ENCODE measurements at regions not wholly inside any gene's neighbourhood (a gene's known extent, or its start where the extent isn't known, plus 50 kb on each side); places are given as distances from the start of the nearest gene placed in this dataset.
"Not testable (repeated sequence)": the region's sequence is repeated elsewhere in the genome, so short reads cannot be mapped to it uniquely, and the experiment has no call there.

GRCh38 chr1:229018674-229019295 lies 252.1 kb upstream of the RAB4A start:
- H3K9me3 Mint-ChIP-seq (ENCODE audit: unreplicated experiment): no peaks in the 10 kb centered on the region
- peaks cover 34% of the 10 kb centered on the region for H3K27me3 Mint-ChIP-seq (ENCODE audit: unreplicated experiment)
- no peak for TF ChIP-seq CTCF (IDR thresholded peaks at IDR 0.05)
- no peak overlapping the region for H3K4me3 Mint-ChIP-seq (ENCODE audit: unreplicated experiment)
- H3K27ac Mint-ChIP-seq (ENCODE audit: unreplicated experiment): no peak overlapping the region
- no peaks in the 10 kb centered on the region for H3K4me1 Mint-ChIP-seq (ENCODE audit: unreplicated experiment)
- no peak for DNase-seq (ENCODE audit: extremely low spot score, unreplicated experiment)
- H3K36me3 Mint-ChIP-seq (ENCODE audit: unreplicated experiment): no peaks in the 10 kb centered on the region

- Mint-ChIP-seq H3K27ac (ENCODE audit: unreplicated experiment) (no peak overlapping the region), H3K27me3 (ENCODE audit: unreplicated experiment) (peaks cover 31% of the 10 kb centered on the region), H3K9me3 (ENCODE audit: unreplicated experiment) (no peaks in the 10 kb centered on the region), H3K4me1 (ENCODE audit: unreplicated experiment) (peaks cover 1% of the 10 kb centered on the region), H3K4me3 (ENCODE audit: unreplicated experiment) (no peak overlapping the region), H3K36me3 (ENCODE audit: unreplicated experiment) (no peaks in the 10 kb centered on the region)
- no peak for DNase-seq (ENCODE audit: extremely low spot score, unreplicated experiment)
- TF ChIP-seq CTCF (IDR thresholded peaks at IDR 0.05): no peak
These were observed 251.1 kb upstream of the RAB4A start for GRCh38 chr1:229019663-229020271.

- H3K27me3 Mint-ChIP-seq (ENCODE audit: unreplicated experiment): peaks cover 28% of the 10 kb centered on the region
- not testable (repeated sequence) for H3K36me3 Mint-ChIP-seq (ENCODE audit: unreplicated experiment); H3K4me3 Mint-ChIP-seq (ENCODE audit: unreplicated experiment); H3K9me3 Mint-ChIP-seq (ENCODE audit: unreplicated experiment); DNase-seq (ENCODE audit: extremely low spot score, unreplicated experiment); H3K27ac Mint-ChIP-seq (ENCODE audit: unreplicated experiment); H3K4me1 Mint-ChIP-seq (ENCODE audit: unreplicated experiment)
These were observed 249.9 kb upstream of the RAB4A start for GRCh38 chr1:229021034-229021433.

GRCh38 chr1:229022595-229023333 lies 248.1 kb upstream of the RAB4A start:
- H3K4me1 Mint-ChIP-seq (ENCODE audit: unreplicated experiment): peaks cover 6% of the 10 kb centered on the region
- H3K4me3 Mint-ChIP-seq (ENCODE audit: unreplicated experiment): no peak overlapping the region
- DNase-seq (ENCODE audit: extremely low spot score, unreplicated experiment): no peak
- H3K27me3 Mint-ChIP-seq (ENCODE audit: unreplicated experiment): peaks cover 23% of the 10 kb centered on the region
- no peaks in the 10 kb centered on the region for H3K36me3 Mint-ChIP-seq (ENCODE audit: unreplicated experiment)
- no peaks in the 10 kb centered on the region for H3K9me3 Mint-ChIP-seq (ENCODE audit: unreplicated experiment)
- TF ChIP-seq CTCF (IDR thresholded peaks at IDR 0.05): no peak
- H3K27ac Mint-ChIP-seq (ENCODE audit: unreplicated experiment): no peak overlapping the region

GRCh38 chr1:229023651-229024300 lies 247.1 kb upstream of the RAB4A start:
- peaks cover 6% of the 10 kb centered on the region for H3K4me1 Mint-ChIP-seq (ENCODE audit: unreplicated experiment)
- no peak overlapping the region for H3K4me3 Mint-ChIP-seq (ENCODE audit: unreplicated experiment)
- no peaks in the 10 kb centered on the region for H3K9me3 Mint-ChIP-seq (ENCODE audit: unreplicated experiment)
- H3K27me3 Mint-ChIP-seq (ENCODE audit: unreplicated experiment): peaks cover 15% of the 10 kb centered on the region
- no peak for TF ChIP-seq CTCF (IDR thresholded peaks at IDR 0.05)
- no peak for DNase-seq (ENCODE audit: extremely low spot score, unreplicated experiment)
- H3K27ac Mint-ChIP-seq (ENCODE audit: unreplicated experiment): no peak overlapping the region
- H3K36me3 Mint-ChIP-seq (ENCODE audit: unreplicated experiment): no peaks in the 10 kb centered on the region

All from osteocyte (in vitro differentiated cells).